AML-193 (cell line): ENCODE measurements at regions not wholly inside any gene's neighbourhood (a gene's known extent, or its start where the extent isn't known, plus 50 kb on each side); places are given as distances from the start of the nearest gene placed in this dataset.

Experiments
- DNase-seq, 2 experiments: peaks; one replicate each; lab custom pipeline; 2025; lab: John Stamatoyannopoulos, UW

GRCh38 chr20:24261351-24261750 is 208.1 kb upstream of the SYNDIG1 start:
- no peak for DNase-seq

- DNase-seq = no peak
Observed at GRCh38 chr20:24257171-24257570, 212.3 kb upstream of the SYNDIG1 start.

GRCh38 chr20:24256307-24256706 is 213.1 kb upstream of the SYNDIG1 start:
- no peak for DNase-seq

GRCh38 chr20:24254480-24254879 is 214.9 kb upstream of the SYNDIG1 start:
- DNase-seq = no peak

GRCh38 chr20:24253321-24253720 is 216.1 kb upstream of the SYNDIG1 start:
- DNase-seq = no peak

- DNase-seq = no peak
Observed at GRCh38 chr20:24245094-24245493, 224.3 kb upstream of the SYNDIG1 start.

GRCh38 chr20:24242763-24243162 is 226.7 kb upstream of the SYNDIG1 start:
- DNase-seq = no peak

- DNase-seq = no peak
Observed at GRCh38 chr20:24241466-24241865, 228.0 kb upstream of the SYNDIG1 start.

GRCh38 chr20:24236963-24237362 is 232.5 kb upstream of the SYNDIG1 start:
- no peak for DNase-seq

- DNase-seq = no peak
Observed at GRCh38 chr20:24236201-24236600, 233.2 kb upstream of the SYNDIG1 start.

GRCh38 chr20:24235296-24236175 is 233.9 kb upstream of the SYNDIG1 start:
- DNase-seq = no peak

- no peak for DNase-seq
Observed at GRCh38 chr20:24227600-24227999, 239.0 kb upstream of the GGTLC1 start.

GRCh38 chr20:24212494-24212893 is 223.9 kb upstream of the GGTLC1 start:
- DNase-seq = no peak

- no peak for DNase-seq
Observed at GRCh38 chr20:24211972-24212371, 223.4 kb upstream of the GGTLC1 start.

- no peak for DNase-seq
Observed at GRCh38 chr20:24210356-24210755, 221.8 kb upstream of the GGTLC1 start.

- DNase-seq = peak in 1 of 2 experiments; percentile 6
Observed at GRCh38 chr20:24208652-24209051, 220.1 kb upstream of the GGTLC1 start.

- no peak for DNase-seq
Observed at GRCh38 chr20:24207803-24208300, 219.3 kb upstream of the GGTLC1 start.

- no peak for DNase-seq
Observed at GRCh38 chr20:24206995-24207394, 218.4 kb upstream of the GGTLC1 start.

GRCh38 chr20:24203526-24204183 is 215.1 kb upstream of the GGTLC1 start:
- DNase-seq = no peak

GRCh38 chr20:24199501-24199900 is 210.9 kb upstream of the GGTLC1 start:
- DNase-seq = no peak

- no peak for DNase-seq
Observed at GRCh38 chr20:24194143-24194542, 205.6 kb upstream of the GGTLC1 start.

GRCh38 chr20:24190905-24191304 is 202.3 kb upstream of the GGTLC1 start:
- DNase-seq = no peak

GRCh38 chr20:24185791-24186190 is 197.2 kb upstream of the GGTLC1 start:
- no peak for DNase-seq
